ENCODE measurements at regions not wholly inside any gene's neighbourhood (a gene's known extent, or its start where the extent isn't known, plus 50 kb on each side); places are given as distances from the start of the nearest gene placed in this dataset.

DNA sequence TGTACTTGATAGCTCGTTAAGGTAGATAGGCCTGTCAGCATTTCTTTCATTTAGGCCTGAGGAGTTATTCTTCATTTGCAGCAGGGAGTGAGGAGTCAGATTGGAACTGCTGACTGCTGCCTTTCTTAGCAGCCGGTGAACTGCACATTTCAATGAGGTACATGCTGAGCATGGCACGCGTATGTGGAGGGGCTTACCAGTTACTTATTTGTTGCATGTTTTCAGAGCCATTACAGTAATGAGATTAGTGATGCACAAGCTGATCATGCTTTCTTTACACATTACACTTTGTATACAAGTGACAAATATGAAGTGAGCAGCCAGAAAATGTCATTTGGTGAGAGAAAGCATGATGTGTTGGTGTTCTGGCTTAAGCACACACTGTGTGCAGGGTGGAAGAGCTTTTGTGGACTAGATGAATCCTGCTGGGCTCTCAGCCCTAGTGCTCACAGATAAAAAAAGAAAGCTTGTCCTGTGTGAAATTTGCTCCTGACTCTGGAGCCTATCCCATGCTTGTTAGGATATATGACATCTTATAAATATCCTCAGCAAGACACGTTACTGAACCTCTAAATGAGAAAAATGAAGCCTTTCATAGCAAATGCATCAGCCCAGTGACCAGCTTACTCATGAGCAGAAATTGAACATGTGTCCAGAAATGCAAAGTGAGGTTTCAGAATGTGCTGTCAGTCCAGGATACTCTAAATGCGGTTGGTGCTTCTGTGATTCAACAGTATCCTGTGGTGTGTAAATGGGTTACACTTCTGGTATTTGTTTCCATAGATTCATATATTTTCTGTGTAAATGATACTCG is 574.7 kb upstream of the ADGRL2 start:
- Histone ChIP-seq H3K27ac (no peak overlapping the region), H3K36me3 (no peaks in the 10 kb centered on the region), H3K4me1 (no peaks in the 10 kb centered on the region), H3K9me3 (no peaks in the 10 kb centered on the region), H3K4me3 (no peak overlapping the region), H3K27me3 (no peaks in the 10 kb centered on the region)
- in situ Hi-C loops (cut with MboI; ENCODE audit: low sequenced_read_pairs in 4 of 4) (no loop called here), intact Hi-C loops (cut with DNase I; ENCODE audit: low total_unique reads) (no loop called here)
- TF ChIP-seq POLR2A (IDR thresholded peaks at IDR 0.05): no peak
- ATAC-seq (no peak), DNase-seq (no peak)

DNA sequence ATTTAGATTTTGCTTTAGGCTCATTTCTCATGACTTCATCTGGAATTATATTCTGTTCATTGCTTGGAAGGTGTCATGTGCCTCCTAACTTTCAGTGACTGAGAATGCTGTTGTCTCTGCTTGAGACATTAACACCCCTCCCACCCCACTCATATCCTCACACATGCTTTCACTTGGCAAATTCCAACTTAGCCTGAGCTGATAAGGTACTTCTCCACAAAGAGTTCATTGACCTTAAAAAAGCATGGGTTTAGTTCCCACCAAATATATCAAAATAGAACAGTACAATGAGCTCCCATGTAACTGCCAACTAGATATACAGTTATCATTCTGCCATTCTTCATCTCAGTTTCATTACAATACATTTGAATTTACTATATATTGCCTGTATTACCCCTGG is 576.5 kb upstream of the ADGRL2 start:
- ATAC-seq (no peak), DNase-seq (no peak)
- intact Hi-C loops (cut with DNase I; ENCODE audit: low total_unique reads) (no loop called here), in situ Hi-C loops (cut with MboI; ENCODE audit: low sequenced_read_pairs in 4 of 4) (no loop called here)
- Histone ChIP-seq H3K27ac (no peak overlapping the region), H3K9me3 (no peaks in the 10 kb centered on the region), H3K36me3 (no peaks in the 10 kb centered on the region), H3K4me1 (no peaks in the 10 kb centered on the region), H3K27me3 (no peaks in the 10 kb centered on the region), H3K4me3 (no peak overlapping the region)
- TF ChIP-seq POLR2A (IDR thresholded peaks at IDR 0.05): no peak
- TF ChIP-seq, protein P1, sequence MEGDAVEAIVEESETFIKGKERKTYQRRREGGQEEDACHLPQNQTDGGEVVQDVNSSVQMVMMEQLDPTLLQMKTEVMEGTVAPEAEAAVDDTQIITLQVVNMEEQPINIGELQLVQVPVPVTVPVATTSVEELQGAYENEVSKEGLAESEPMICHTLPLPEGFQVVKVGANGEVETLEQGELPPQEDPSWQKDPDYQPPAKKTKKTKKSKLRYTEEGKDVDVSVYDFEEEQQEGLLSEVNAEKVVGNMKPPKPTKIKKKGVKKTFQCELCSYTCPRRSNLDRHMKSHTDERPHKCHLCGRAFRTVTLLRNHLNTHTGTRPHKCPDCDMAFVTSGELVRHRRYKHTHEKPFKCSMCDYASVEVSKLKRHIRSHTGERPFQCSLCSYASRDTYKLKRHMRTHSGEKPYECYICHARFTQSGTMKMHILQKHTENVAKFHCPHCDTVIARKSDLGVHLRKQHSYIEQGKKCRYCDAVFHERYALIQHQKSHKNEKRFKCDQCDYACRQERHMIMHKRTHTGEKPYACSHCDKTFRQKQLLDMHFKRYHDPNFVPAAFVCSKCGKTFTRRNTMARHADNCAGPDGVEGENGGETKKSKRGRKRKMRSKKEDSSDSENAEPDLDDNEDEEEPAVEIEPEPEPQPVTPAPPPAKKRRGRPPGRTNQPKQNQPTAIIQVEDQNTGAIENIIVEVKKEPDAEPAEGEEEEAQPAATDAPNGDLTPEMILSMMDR (IDR thresholded peaks at IDR 0.05 in 4 of 5, conservative IDR thresholded peaks at IDR 0.05 in 1 of 5): no peak

DNA sequence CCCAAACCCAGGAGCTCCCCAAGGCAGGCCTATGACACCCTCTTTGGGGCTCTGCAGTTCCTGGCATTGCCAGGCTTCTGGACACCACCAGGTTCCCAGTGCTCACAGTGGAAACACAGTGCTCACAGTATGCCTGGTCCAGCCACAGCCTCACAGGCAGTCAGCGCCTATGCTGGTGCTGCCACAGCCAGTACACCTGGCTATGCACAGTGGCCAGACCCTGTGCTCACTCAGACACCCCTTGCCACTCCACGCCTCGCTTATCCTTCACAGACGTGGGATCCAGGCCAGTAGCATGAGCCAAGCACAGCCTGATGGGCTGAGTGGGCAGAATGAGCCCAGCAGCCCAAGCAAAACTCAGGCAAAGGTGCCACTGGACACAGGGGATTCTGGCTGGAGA is 579.2 kb upstream of the ADGRL2 start:
- Histone ChIP-seq H3K27ac (no peak overlapping the region), H3K27me3 (no peaks in the 10 kb centered on the region), H3K9me3 (no peaks in the 10 kb centered on the region), H3K4me1 (no peaks in the 10 kb centered on the region), H3K4me3 (no peak overlapping the region), H3K36me3 (no peaks in the 10 kb centered on the region)
- TF ChIP-seq POLR2A (IDR thresholded peaks at IDR 0.05): no peak
- TF ChIP-seq, protein P1 (IDR thresholded peaks at IDR 0.05 in 4 of 5, conservative IDR thresholded peaks at IDR 0.05 in 1 of 5): no peak
- in situ Hi-C loops (cut with MboI; ENCODE audit: low sequenced_read_pairs in 4 of 4): no loop called here
- ATAC-seq (no peak), DNase-seq (no peak)
- intact Hi-C loops (cut with DNase I; ENCODE audit: low total_unique reads): no loop called here

DNA sequence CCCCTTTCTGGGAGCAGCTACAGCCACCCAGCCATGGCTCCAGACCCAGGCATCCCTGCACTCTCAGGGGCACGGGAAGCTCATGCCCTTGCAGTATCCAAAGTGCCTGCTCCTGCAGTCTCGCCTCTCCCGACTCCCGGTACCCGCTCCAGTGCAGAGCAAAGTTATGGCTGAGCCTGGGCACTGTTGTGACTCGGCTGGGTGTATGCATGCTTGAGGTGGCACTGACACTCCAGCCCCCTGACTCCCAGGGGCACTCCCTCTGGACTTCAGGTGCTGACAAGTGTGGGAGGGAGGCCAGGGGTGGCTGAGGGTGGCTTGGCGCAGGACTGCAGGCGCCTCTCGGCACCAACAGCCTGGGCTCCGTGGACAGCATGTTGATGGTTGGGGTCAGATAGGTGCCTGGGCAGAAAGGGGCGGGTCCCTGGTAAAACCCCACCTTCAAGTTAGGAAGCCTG is 580.1 kb upstream of the ADGRL2 start:
- no peak for DNase-seq
- TF ChIP-seq, protein P1 (IDR thresholded peaks at IDR 0.05 in 4 of 5, conservative IDR thresholded peaks at IDR 0.05 in 1 of 5): no peak
- TF ChIP-seq POLR2A (IDR thresholded peaks at IDR 0.05): no peak
- Histone ChIP-seq H3K27me3 (no peaks in the 10 kb centered on the region), H3K4me1 (no peaks in the 10 kb centered on the region), H3K9me3 (no peaks in the 10 kb centered on the region), H3K4me3 (no peak overlapping the region), H3K36me3 (no peaks in the 10 kb centered on the region), H3K27ac (no peak overlapping the region)
- ATAC-seq: no peak
- in situ Hi-C loops (cut with MboI; ENCODE audit: low sequenced_read_pairs in 4 of 4): no loop called here
- intact Hi-C loops (cut with DNase I; ENCODE audit: low total_unique reads): no loop called here

DNA sequence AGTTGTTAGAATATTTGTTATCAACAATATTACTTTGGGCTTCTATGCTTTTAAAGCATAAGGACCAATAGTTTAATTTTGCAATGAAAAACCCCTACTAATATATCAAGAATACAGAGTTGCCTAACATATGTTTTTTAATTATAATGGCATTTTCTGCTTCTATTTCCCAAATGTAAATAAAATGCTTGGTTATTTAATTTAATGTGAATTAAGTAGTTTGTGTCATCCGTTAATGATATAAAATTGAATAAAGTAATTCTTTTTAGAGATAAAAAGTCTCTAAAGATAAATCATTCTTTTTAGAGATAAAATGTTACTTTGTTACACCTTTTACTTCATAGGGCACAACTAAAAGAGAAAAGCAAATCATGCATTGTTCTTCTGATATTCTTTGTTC is 583.7 kb upstream of the ADGRL2 start:
- no peak overlapping the region for H3K27ac ChIP-seq
- no peaks in the 10 kb centered on the region for H3K27me3 ChIP-seq
- H3K4me3 ChIP-seq: no peak overlapping the region
- DNase-seq: no peak
- H3K9me3 ChIP-seq: no peaks in the 10 kb centered on the region
- H3K36me3 ChIP-seq: no peaks in the 10 kb centered on the region
- ATAC-seq: no peak
- intact Hi-C loops (cut with DNase I; ENCODE audit: low total_unique reads): no loop called here
- in situ Hi-C loops (cut with MboI; ENCODE audit: low sequenced_read_pairs in 4 of 4): no loop called here
- no peaks in the 10 kb centered on the region for H3K4me1 ChIP-seq
- TF ChIP-seq, protein P1 (IDR thresholded peaks at IDR 0.05 in 4 of 5, conservative IDR thresholded peaks at IDR 0.05 in 1 of 5): no peak
- no peak for TF ChIP-seq POLR2A (IDR thresholded peaks at IDR 0.05)
